GM19193 (cell line): ENCODE measurements at regions not wholly inside any gene's neighbourhood (a gene's known extent, or its start where the extent isn't known, plus 50 kb on each side); places are given as distances from the start of the nearest gene placed in this dataset.

ENCODE experiments used
- POLR2A ChIP-seq: IDR thresholded peaks from 4 replicates; pipeline ENCODE4 v1.6.1; 2011; ENCODE audit not compliant: insufficient read depth, insufficient read length; ENCODE audit errors: extremely low read depth

GRCh38 chr10:3678629-3679227, 106.3 kb downstream of the KLF6 start:
- no peak for TF ChIP-seq POLR2A

GRCh38 chr10:3676564-3676963, 108.4 kb downstream of the KLF6 start:
- TF ChIP-seq POLR2A, result no peak

DNA sequence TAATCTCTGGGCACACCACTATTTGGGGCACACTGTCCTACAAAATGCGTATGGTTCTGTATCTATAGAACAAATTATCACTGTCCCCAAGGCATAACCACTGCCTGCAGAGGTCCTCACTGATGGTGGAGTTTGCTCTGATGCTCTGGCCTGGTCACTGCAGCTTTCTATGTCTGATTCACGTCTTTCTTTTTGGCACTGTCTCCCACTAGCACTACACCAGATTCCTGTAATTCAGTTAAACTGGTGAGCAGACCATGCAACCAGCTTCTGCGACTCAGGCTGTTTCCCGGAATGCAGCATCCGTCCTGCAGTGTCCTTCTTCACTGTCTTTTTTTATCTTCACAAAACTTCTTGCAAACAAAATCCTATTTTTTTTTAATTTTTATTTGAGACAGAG, 112.8 kb downstream of the KLF6 start:
- TF ChIP-seq POLR2A, result no peak

- no peak for TF ChIP-seq POLR2A
These were observed 113.5 kb downstream of the KLF6 start for GRCh38 chr10:3671386-3671955.

- TF ChIP-seq POLR2A, result no peak
These were observed 116.1 kb downstream of the KLF6 start for GRCh38 chr10:3668966-3669330.

- TF ChIP-seq POLR2A, result no peak
These were observed 116.6 kb downstream of the KLF6 start for GRCh38 chr10:3668276-3668965.

DNA sequence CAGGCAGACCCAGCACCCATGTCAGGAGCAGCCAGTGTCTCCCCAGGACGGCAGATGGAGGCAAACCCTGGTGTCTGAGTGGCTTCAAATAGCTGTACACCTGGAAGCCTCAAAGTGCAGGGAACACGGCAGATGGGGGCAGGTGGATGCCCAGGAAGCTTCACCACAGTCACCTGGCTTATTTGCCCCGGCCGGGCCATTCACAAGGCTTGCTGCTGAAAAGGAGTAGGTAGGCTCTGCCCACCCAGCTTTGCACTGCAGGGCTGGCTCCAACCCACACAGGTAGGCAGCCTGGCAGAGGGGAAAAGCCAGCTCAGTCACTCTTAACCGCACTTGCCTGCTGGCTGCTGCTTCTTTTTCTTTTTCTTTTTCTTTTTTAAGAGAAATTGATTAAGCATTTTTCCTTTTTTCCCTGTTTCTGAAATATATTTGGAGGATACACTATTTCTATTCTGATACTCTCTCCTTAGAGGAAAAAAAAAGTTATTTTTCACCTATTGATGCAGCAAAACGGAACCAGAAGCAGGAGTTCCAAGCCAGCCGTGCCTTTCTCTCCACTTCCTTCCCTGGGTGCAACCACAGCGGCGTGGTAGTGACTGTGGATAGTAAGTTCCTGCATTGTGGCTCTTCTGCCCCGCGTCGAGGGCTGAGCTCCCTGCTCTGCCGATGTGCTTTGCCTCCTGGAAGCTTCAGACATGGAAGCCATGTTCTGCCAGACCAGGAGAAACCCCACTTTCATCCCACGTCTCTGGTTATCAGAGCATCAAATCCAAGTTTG, 118.3 kb downstream of the KLF6 start:
- TF ChIP-seq POLR2A, result no peak

DNA sequence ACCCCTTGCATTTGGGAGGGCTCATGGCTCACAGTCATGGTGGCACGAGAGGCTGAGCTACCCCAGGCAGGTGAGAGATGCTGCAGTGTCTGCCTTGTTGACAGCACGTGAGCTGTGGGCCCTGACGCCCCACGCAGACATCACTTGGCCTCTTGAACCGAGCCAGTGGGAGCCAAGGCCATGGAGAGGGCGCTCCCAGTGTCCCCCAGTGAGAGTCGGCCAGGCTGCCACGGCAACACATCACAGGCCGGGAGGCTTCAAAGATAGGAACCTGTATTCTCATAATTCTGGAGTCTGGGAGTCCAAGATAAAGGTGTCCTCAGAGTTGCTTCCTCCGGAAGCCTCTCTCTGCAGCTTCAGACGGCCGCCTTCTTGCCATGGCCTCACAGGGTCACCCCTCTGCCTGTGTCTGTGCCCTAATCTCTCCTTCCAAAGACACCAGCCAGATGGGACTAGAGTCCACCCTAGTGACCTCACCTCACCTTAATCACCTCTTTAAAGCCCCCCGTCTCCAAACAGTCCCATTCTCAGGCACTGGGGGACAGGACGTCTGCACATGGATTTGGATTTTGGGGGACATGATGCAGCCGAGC, 119.6 kb downstream of the KLF6 start:
- no peak for TF ChIP-seq POLR2A

DNA sequence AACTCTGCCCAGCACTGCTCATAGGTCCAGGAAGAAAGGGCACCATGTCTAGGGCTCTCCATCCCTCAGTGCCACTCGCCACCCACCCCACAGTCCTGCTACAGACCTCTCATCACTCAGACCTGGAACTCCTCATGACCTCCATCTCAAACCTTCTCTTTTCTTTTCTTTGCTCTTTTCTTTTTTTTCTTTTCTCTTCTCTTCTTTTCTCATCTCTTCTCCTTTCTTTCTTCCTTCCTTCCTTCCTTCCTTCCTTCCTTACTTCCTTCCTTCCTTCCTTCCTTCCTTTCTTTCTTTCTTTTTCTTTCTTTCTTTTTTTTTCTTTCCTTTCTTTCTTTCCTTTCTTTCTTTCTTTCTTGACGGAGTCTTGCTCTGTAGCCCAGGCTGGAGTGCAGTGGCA, 122.2 kb downstream of the KLF6 start:
- TF ChIP-seq POLR2A, result no peak

- no peak for TF ChIP-seq POLR2A
These were observed 123.7 kb downstream of the KLF6 start for GRCh38 chr10:3661271-3661670.

DNA sequence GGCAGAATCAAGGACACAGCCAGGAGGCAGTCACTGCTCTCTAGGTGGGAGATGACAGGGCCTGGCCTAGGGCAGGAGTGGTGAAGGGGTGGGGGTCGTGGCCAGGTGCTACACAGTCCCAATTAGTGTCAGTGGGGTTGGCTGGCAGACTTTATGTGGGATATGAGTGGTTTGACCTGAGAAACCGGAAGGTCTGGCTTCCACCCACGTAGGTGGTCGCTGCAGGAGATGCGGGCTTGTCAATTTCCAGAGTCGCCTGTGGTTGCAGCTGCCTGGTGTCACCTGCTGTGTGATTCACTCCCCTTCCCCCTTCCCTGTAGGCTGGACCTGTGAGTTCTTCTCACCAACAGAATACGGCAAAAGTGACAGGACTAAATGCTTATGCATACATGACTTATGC, 124.3 kb downstream of the KLF6 start:
- TF ChIP-seq POLR2A, result no peak

DNA sequence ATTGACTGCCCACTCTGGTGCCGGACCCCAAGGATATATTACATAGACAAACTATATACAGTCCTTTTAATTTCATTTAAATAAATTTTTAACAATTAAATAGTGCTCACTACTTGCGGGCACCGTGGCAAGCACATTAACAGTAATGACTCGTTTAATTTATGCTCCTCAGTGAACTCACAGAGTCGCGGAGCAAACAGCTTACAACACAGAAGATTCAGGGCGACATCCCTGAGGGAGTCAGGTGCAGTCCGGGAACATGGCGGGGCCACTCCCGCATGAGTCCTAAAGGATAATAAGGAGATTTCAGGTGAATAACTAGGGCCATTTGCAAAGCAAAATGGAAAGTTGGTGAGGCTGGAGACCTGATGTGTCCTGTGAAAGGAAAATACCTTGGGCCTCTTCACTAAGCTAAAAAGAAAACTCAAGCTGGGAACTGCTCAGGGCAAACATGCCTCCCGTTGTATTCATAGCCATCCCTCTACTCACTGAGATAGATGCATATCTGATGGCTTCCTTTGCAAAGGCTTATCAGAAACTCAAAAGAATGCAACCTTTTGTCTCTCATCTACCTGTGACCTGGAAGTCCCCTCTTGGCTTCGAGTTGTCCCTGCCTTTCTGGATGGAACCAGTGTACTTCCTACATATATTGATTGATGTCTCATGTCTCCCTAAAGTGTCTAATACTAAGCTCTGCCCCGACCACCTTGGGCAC, 125.6 kb downstream of the KLF6 start:
- TF ChIP-seq POLR2A, result no peak

DNA sequence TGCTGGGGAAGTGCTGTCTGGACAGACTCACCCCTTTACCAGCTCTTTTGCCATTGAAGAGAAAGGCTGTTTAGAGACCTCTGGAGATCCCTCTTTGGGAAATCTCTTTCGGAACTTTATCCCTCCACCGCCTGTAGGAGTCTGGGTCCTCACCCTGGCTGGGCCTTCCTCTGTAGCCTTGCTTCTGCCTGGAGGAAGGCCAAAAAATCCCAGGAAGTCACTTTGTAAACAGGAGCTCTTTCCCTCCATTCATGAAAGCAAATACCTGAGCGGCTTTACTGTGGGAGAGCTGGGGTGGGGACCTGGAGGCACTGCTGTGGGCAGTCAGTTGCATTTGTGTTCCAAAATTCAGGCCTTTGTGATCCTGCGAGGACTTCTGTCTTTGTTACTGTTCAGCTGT, 126.2 kb downstream of the KLF6 start:
- no peak for TF ChIP-seq POLR2A

GRCh38 chr10:3656214-3656613, 128.8 kb downstream of the KLF6 start:
- no peak for TF ChIP-seq POLR2A

DNA sequence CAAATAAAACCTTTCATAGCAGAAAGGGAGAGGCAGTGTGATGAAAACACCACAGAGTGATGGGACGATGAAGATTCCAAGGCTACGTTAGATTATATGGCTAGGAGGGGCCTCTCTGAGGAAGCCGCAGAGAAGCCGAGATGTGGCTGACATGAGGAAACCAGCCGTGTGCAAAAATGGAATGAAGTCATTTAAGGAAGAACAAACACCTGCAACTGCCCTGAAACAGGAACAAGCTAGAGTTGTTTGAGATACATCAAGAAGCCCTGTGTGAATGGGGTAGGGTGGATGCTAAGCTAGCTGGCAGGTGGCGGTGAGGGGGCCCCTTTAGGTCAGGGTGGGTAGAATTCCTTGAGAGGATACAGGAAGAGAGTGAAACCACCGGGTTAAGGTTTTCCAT, 129.5 kb downstream of the KLF6 start:
- no peak for TF ChIP-seq POLR2A
